Thymus (tissue), 11 donors: ENCODE measurements at regions not wholly inside any gene's neighbourhood (a gene's known extent, or its start where the extent isn't known, plus 50 kb on each side); places are given as distances from the start of the nearest gene placed in this dataset.
"Not testable (repeated sequence)": the region's sequence is repeated elsewhere in the genome, so short reads cannot be mapped to it uniquely, and the experiment has no call there.

Experiments
- DNase-seq, 9 donors: peaks; one replicate each; pipeline ENCODE4 v3.0.0-alpha.2; 2013; ENCODE audit warnings: low spot score in 9 of 9, low read depth in 6 of 9, missing footprints in 1 of 9
- H3K27ac ChIP-seq, 2 donors: one replicate each; pipeline ENCODE4 v1.5.1; 2013; ENCODE audit warnings: control low read depth in 1 of 2, low read depth in 1 of 2, low read length in 1 of 2, mild to moderate bottlenecking in 1 of 2, moderate library complexity in 1 of 2
- H3K27me3 ChIP-seq, 2 donors: one replicate each; pipeline ENCODE4 v1.5.1; 2013; ENCODE audit warnings: low read length in 1 of 2; ENCODE audit not compliant: control insufficient read depth in 2 of 2, insufficient read depth in 1 of 2
- H3K36me3 ChIP-seq, 2 donors: one replicate each; pipeline ENCODE4 v1.5.1; 2013; ENCODE audit warnings: low read length in 1 of 2, mild to moderate bottlenecking in 1 of 2, moderate library complexity in 1 of 2; ENCODE audit not compliant: control insufficient read depth in 2 of 2, insufficient read depth in 2 of 2
- H3K4me1 ChIP-seq, 2 donors: one replicate each; pipeline ENCODE4 v1.5.1; 2013; ENCODE audit warnings: low read length in 2 of 2; ENCODE audit not compliant: control insufficient read depth in 2 of 2, insufficient read depth in 2 of 2
- H3K4me3 ChIP-seq, 2 donors: one replicate each; pipeline ENCODE4 v1.5.1; 2013; ENCODE audit warnings: low read length in 2 of 2, control low read depth in 1 of 2, mild to moderate bottlenecking in 1 of 2
- H3K9me3 ChIP-seq, 2 donors: one replicate each; pipeline ENCODE4 v1.5.1; 2013; ENCODE audit warnings: low read length in 1 of 2, mild to moderate bottlenecking in 1 of 2; ENCODE audit not compliant: control insufficient read depth in 2 of 2, insufficient read depth in 1 of 2
- WGBS: extraction: QIAGEN DNeasy Blood & Tissue Kit; methylation state at CpG from one replicate; pipeline ENCODE4 v1.1.7; 2013; 5-methylcytosine and 5-hydroxymethylcytosine counted together
- donor health status: healthy.

GRCh38 chr13:56110751-56111150 lies 1030.0 kb upstream of the PRR20A start:
- H3K27me3 ChIP-seq = no peaks in the 10 kb centered on the region
- WGBS = 70% methylated on average over 3 of the region's 3 CpGs
- H3K9me3 ChIP-seq = no peaks in the 10 kb centered on the region
- no peak overlapping the region for H3K27ac ChIP-seq
- no peak overlapping the region for H3K4me3 ChIP-seq
- no peaks in the 10 kb centered on the region for H3K4me1 ChIP-seq
- no peak for DNase-seq
- no peaks in the 10 kb centered on the region for H3K36me3 ChIP-seq

- Histone ChIP-seq H3K27me3 (no peaks in the 10 kb centered on the region), H3K4me3 (no peak overlapping the region), H3K4me1 (no peaks in the 10 kb centered on the region), H3K9me3 (peaks cover 0 to 2% of the 10 kb centered on the region in 2 donors), H3K27ac (no peak overlapping the region), H3K36me3 (no peaks in the 10 kb centered on the region)
- no peak for DNase-seq
- 85% methylated on average over 3 of the region's 3 CpGs for WGBS
Measured at GRCh38 chr13:56134524-56134923, 1006.2 kb upstream of the PRR20A start.

DNA sequence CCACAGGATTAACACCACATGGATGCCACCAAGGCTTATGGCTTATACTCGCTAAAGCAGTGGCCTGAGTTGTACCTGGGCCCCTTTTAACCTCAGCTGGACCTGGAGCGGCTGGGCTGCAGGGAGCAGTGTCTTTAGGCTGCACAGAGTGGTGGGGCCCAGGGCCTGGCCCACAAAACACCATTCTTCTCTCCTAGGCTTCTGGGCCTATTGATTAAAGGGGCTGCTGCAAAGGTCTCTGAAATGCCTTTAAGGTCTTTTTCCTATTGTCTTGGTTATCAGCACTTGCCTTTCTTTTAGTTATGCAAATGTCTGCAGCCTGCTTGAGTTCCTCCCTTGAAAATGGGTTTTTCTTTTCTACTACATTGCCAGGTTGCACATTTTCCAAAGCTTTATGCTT lies 973.9 kb upstream of the PRR20A start:
- Histone ChIP-seq H3K27me3 (no peaks in the 10 kb centered on the region), H3K4me3 (no peak overlapping the region), H3K27ac (no peak overlapping the region), H3K36me3 (no peaks in the 10 kb centered on the region), H3K4me1 (no peaks in the 10 kb centered on the region), H3K9me3 (peaks cover 0 to 5% of the 10 kb centered on the region in 2 donors)
- WGBS = 92% methylated on average over 2 of the region's 2 CpGs
- DNase-seq = no peak

DNA sequence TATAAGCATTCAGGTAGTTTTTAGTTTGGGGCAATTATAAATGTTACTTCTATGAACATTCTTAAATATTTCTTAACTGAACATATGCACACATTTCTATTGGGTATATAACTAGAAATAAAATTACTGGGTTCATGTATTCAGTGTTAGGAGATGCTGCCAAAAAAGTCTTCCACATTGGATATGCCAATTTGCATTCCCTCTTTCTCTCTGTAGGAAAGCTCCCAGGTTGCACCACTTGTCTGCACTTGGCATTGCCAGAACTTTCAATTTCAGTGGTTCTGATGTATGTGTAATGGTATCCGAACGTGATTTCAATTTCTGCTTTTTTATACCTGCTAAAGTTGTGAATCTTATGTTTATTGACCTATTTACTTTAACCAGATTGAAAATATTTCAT lies 972.1 kb upstream of the PRR20A start:
- Histone ChIP-seq H3K9me3 (peaks cover 1 to 5% of the 10 kb centered on the region in 2 donors), H3K4me3 (no peak overlapping the region), H3K27me3 (no peaks in the 10 kb centered on the region), H3K36me3 (no peaks in the 10 kb centered on the region), H3K27ac (no peak overlapping the region), H3K4me1 (no peaks in the 10 kb centered on the region)
- 92% methylated on average over 2 of the region's 2 CpGs for WGBS
- DNase-seq = no peak

GRCh38 chr13:56173346-56173745 lies 967.4 kb upstream of the PRR20A start:
- no peak overlapping the region for H3K27ac ChIP-seq
- H3K27me3 ChIP-seq = no peaks in the 10 kb centered on the region
- 79% methylated on average over 2 of the region's 2 CpGs for WGBS
- H3K9me3 ChIP-seq = peaks cover 0 to 1% of the 10 kb centered on the region in 2 donors
- no peaks in the 10 kb centered on the region for H3K36me3 ChIP-seq
- DNase-seq = no peak
- no peak overlapping the region for H3K4me3 ChIP-seq
- H3K4me1 ChIP-seq = no peaks in the 10 kb centered on the region

DNA sequence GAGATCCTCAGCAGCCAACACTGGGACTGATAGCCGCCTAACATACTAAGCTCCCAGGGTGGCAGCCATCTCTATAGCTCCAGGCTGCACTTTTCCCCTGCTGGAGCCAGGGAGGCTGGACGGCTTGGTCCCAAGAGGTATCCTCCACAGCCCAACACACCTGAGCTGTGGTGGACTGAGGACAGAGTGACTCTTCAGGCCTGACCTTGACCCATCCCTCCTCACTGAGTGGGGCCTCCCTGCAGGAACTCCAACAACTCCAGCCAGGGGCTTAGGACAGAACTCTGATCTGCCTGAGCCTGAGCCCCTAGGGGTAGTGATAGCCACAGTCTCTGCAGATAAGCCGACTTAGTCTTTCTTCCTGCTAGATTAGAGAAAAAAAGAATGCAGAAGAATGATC lies 958.1 kb upstream of the PRR20A start:
- no peak overlapping the region for H3K4me3 ChIP-seq
- H3K9me3 ChIP-seq = peaks cover 0 to 13% of the 10 kb centered on the region in 2 donors
- no peaks in the 10 kb centered on the region for H3K27me3 ChIP-seq
- H3K27ac ChIP-seq = no peak overlapping the region
- H3K36me3 ChIP-seq = no peaks in the 10 kb centered on the region
- no peak for DNase-seq
- WGBS = 92% methylated on average over 3 of the region's 3 CpGs
- no peaks in the 10 kb centered on the region for H3K4me1 ChIP-seq

- WGBS = 96% methylated on average over 15 of the region's 15 CpGs
- Histone ChIP-seq H3K36me3 (no peaks in the 10 kb centered on the region), H3K4me3 (no peak overlapping the region), H3K4me1 (no peaks in the 10 kb centered on the region), H3K27me3 (no peaks in the 10 kb centered on the region), H3K9me3 (peaks cover 0 to 11% of the 10 kb centered on the region in 2 donors), H3K27ac (no peak overlapping the region)
- no peak for DNase-seq
Measured at GRCh38 chr13:56187331-56187730, 953.4 kb upstream of the PRR20A start.

- WGBS = 96% methylated on average over 6 of the region's 6 CpGs
- DNase-seq, H3K9me3 ChIP-seq, H3K4me1 ChIP-seq, H3K27me3 ChIP-seq, H3K4me3 ChIP-seq, H3K36me3 ChIP-seq, H3K27ac ChIP-seq: not testable (repeated sequence)
Measured at GRCh38 chr13:56188582-56188981, 952.1 kb upstream of the PRR20A start.

- H3K9me3 ChIP-seq = peaks cover 0 to 6% of the 10 kb centered on the region in 2 donors
- WGBS = 92% methylated on average over 1 of the region's 1 CpG
Measured at GRCh38 chr13:56189439-56189838, 951.3 kb upstream of the PRR20A start.

DNA sequence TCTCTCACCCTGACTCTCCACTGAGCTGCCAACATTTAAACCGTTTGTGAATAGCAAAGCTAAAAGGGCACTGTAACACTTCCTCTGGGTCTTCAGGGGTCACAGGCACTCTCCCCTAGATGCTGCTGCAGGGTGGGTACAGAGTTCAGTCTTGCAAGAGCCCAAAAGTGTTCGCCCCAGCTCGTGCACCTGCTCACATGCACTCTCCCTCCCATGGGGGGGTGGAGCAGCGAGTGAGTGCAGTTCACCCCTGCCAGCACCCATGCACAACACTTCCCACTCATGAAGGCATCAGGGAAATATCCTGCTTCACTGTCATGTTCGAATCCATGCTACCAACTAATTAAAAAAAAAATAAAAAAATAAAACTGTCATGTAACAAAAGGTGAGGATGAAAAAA lies 950.7 kb upstream of the PRR20A start:
- no peaks in the 10 kb centered on the region for H3K36me3 ChIP-seq
- no peak overlapping the region for H3K4me3 ChIP-seq
- 85% methylated on average over 5 of the region's 5 CpGs for WGBS
- H3K9me3 ChIP-seq = peaks cover 0 to 6% of the 10 kb centered on the region in 2 donors
- no peaks in the 10 kb centered on the region for H3K27me3 ChIP-seq
- no peak overlapping the region for H3K27ac ChIP-seq
- DNase-seq = no peak
- no peaks in the 10 kb centered on the region for H3K4me1 ChIP-seq

More at GRCh38 chr13:56189439-56189838, 951.3 kb upstream of the PRR20A start:
- no peak for DNase-seq
- no peaks in the 10 kb centered on the region for H3K4me1 ChIP-seq
- H3K27me3 ChIP-seq = no peaks in the 10 kb centered on the region
- H3K36me3 ChIP-seq = no peaks in the 10 kb centered on the region
- no peak overlapping the region for H3K27ac ChIP-seq
- H3K4me3 ChIP-seq = no peak overlapping the region
